ENCODE measurements at regions not wholly inside any gene's neighbourhood (a gene's known extent, or its start where the extent isn't known, plus 50 kb on each side); places are given as distances from the start of the nearest gene placed in this dataset.

GRCh38 chr20:4476903-4477500 lies 209.3 kb upstream of the PRNP start:
- TF ChIP-seq POLR2A (IDR thresholded peaks at IDR 0.05; ENCODE audit: low read depth, low read length) (no peak), GATA2 (IDR thresholded peaks at IDR 0.05; ENCODE audit: insufficient read depth, insufficient read length, low read depth, low read length) (no peak), EZH2 (IDR thresholded peaks at IDR 0.05; ENCODE audit: borderline replicate concordance, low read depth, low read length, severe bottlenecking) (no peak), FOS (IDR thresholded peaks at IDR 0.05; ENCODE audit: borderline replicate concordance, insufficient read depth, low read length) (no peak)
- TF ChIP-seq, protein P1, sequence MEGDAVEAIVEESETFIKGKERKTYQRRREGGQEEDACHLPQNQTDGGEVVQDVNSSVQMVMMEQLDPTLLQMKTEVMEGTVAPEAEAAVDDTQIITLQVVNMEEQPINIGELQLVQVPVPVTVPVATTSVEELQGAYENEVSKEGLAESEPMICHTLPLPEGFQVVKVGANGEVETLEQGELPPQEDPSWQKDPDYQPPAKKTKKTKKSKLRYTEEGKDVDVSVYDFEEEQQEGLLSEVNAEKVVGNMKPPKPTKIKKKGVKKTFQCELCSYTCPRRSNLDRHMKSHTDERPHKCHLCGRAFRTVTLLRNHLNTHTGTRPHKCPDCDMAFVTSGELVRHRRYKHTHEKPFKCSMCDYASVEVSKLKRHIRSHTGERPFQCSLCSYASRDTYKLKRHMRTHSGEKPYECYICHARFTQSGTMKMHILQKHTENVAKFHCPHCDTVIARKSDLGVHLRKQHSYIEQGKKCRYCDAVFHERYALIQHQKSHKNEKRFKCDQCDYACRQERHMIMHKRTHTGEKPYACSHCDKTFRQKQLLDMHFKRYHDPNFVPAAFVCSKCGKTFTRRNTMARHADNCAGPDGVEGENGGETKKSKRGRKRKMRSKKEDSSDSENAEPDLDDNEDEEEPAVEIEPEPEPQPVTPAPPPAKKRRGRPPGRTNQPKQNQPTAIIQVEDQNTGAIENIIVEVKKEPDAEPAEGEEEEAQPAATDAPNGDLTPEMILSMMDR (IDR thresholded peaks at IDR 0.05; ENCODE audit: extremely low read depth in 1 of 2, insufficient read depth in 1 of 2, low read depth in 1 of 2, low read length in 2 of 2): no peak
